Skeletal muscle satellite cell (primary cell): ENCODE measurements at regions not wholly inside any gene's neighbourhood (a gene's known extent, or its start where the extent isn't known, plus 50 kb on each side); places are given as distances from the start of the nearest gene placed in this dataset.

Experiments used
- H3K27me3 ChIP-seq: 2 replicates; pipeline ENCODE4 v1.7.0; 2013; ENCODE audit warnings: low read length; ENCODE audit not compliant: control insufficient read depth, insufficient read depth
- H3K36me3 ChIP-seq: 2 replicates; pipeline ENCODE4 v1.7.0; 2013; ENCODE audit warnings: mild to moderate bottlenecking, control low read depth, low read length; ENCODE audit not compliant: insufficient read depth
- H3K4me1 ChIP-seq: 2 replicates; pipeline ENCODE4 v1.7.0; 2013; ENCODE audit warnings: low read length; ENCODE audit not compliant: control insufficient read depth, insufficient read depth
- H3K4me2 ChIP-seq: 2 replicates; pipeline ENCODE4 v1.7.0; 2013; ENCODE audit warnings: mild to moderate bottlenecking, low read length
- H3K4me3 ChIP-seq: 2 replicates; pipeline ENCODE4 v1.7.0; 2013; ENCODE audit warnings: low read length
- H3K9ac ChIP-seq: 2 replicates; pipeline ENCODE4 v1.7.0; 2013; ENCODE audit warnings: mild to moderate bottlenecking, low read depth, low read length, moderate library complexity
- H3K9me3 ChIP-seq: replicated peaks from 2 replicates; pipeline ENCODE4 v1.7.0; 2013; ENCODE audit warnings: mild to moderate bottlenecking, control low read depth, low read length

- Histone ChIP-seq H3K9ac (no peak overlapping the region), H3K4me1 (peaks cover 5% of the 10 kb centered on the region), H3K27me3 (no peaks in the 10 kb centered on the region), H3K4me3 (no peak overlapping the region), H3K36me3 (no peaks in the 10 kb centered on the region), H3K9me3 (no peaks in the 10 kb centered on the region), H3K4me2 (no peak overlapping the region)
Measured at GRCh38 chr5:57711946-57712345, 229.3 kb upstream of the ACTBL2 start.

GRCh38 chr5:57711471-57711870 lies 228.9 kb upstream of the ACTBL2 start:
- no peak overlapping the region for H3K9ac ChIP-seq
- H3K36me3 ChIP-seq: no peaks in the 10 kb centered on the region
- H3K4me1 ChIP-seq: peaks cover 5% of the 10 kb centered on the region
- no peaks in the 10 kb centered on the region for H3K27me3 ChIP-seq
- no peak overlapping the region for H3K4me3 ChIP-seq
- H3K4me2 ChIP-seq: no peak overlapping the region
- H3K9me3 ChIP-seq: no peaks in the 10 kb centered on the region

DNA sequence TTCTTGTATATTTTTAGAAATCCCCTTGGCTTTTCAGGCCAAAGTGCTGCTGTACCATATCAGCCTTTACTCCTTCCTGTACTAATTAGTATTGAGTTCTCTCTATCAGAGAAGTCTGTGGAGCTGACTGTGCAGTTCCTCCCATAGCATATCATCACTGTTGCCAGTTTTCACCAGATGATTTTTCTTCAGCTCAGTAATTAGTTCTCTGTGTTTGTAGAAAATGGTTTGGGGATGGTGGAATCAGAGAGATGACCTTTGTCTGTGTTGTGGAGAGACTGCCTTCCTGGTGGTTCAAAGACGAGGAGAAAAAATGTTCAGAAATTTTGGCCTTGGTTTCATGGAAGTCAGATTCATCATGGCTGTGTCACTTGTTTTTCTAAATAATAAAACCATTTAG lies 227.5 kb upstream of the ACTBL2 start:
- H3K9ac ChIP-seq: no peak overlapping the region
- no peak overlapping the region for H3K4me3 ChIP-seq
- no peak overlapping the region for H3K4me2 ChIP-seq
- no peaks in the 10 kb centered on the region for H3K36me3 ChIP-seq
- H3K9me3 ChIP-seq: no peaks in the 10 kb centered on the region
- H3K27me3 ChIP-seq: no peaks in the 10 kb centered on the region
- peaks cover 5% of the 10 kb centered on the region for H3K4me1 ChIP-seq

DNA sequence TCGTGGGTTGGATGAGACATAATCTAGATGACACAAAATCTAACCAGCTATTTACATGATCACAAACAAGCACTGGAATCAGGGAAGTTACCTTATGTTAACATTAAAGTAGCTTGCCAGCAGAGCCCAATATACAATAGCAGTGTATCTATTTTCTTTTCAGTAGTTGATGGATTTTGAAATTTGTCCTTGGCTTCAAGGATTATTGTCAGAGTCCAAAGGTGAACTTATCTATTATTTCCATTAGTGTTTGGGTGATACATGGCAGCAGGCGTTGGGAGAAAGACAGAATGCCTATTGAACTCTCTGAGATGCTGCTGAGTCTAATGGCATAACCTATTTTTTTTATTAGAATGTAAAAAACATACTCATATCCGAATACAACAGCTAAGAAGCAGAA lies 223.2 kb upstream of the ACTBL2 start:
- Histone ChIP-seq H3K27me3 (no peaks in the 10 kb centered on the region), H3K9ac (no peak overlapping the region), H3K36me3 (no peaks in the 10 kb centered on the region), H3K4me2 (no peak overlapping the region), H3K4me1 (peaks cover 5% of the 10 kb centered on the region), H3K9me3 (no peaks in the 10 kb centered on the region), H3K4me3 (no peak overlapping the region)

- Histone ChIP-seq H3K4me1 (peaks cover 1% of the 10 kb centered on the region), H3K9me3 (no peaks in the 10 kb centered on the region), H3K36me3 (no peaks in the 10 kb centered on the region), H3K27me3 (no peaks in the 10 kb centered on the region), H3K4me3 (no peak overlapping the region), H3K9ac (no peak overlapping the region), H3K4me2 (no peak overlapping the region)
Measured at GRCh38 chr5:57703721-57704120, 221.1 kb upstream of the ACTBL2 start.

DNA sequence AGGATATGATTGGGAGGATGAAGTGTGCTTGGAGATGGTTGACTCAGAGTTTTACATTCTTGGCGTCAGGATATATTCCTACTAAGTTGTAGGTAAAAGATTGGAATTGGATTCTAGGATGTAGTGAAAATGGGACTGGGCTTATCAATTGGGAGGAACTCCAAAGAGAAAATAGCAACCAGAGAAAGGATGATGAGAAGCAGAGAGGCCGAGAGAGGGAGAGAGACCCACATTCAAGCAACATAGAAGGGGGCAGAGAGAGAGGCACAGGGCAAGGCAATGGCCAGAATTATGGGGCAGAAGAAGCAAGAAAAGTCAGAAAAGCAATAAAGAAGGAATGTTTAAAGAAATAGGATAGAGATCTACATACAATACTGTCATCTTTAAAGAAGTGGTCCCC lies 217.9 kb upstream of the ACTBL2 start:
- Histone ChIP-seq H3K4me2 (no peak overlapping the region), H3K9me3 (no peaks in the 10 kb centered on the region), H3K4me1 (peaks cover 9% of the 10 kb centered on the region), H3K36me3 (no peaks in the 10 kb centered on the region), H3K4me3 (no peak overlapping the region), H3K27me3 (no peaks in the 10 kb centered on the region), H3K9ac (no peak overlapping the region)

DNA sequence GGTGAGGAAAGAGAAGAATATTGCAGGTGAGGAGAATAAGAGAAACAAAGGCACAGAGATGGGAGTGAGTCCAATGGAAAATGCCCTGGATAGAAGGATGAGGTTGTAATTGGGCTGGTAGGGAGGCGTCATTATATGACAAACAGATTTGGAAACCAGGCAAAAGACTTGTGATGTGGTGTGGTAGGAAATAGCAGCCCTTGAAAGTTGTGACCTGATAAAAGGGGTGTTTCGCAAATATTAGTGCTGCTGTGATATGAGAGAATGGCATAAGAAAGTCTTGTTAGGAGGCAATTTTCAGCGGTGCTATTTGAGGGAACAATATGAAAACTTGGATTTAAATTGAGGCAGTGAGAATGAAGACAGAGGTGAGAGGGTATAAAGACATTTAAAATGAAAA lies 217.5 kb upstream of the ACTBL2 start:
- Histone ChIP-seq H3K27me3 (no peaks in the 10 kb centered on the region), H3K9ac (no peak overlapping the region), H3K4me2 (no peak overlapping the region), H3K9me3 (no peaks in the 10 kb centered on the region), H3K4me1 (peaks cover 9% of the 10 kb centered on the region), H3K36me3 (no peaks in the 10 kb centered on the region), H3K4me3 (no peak overlapping the region)

DNA sequence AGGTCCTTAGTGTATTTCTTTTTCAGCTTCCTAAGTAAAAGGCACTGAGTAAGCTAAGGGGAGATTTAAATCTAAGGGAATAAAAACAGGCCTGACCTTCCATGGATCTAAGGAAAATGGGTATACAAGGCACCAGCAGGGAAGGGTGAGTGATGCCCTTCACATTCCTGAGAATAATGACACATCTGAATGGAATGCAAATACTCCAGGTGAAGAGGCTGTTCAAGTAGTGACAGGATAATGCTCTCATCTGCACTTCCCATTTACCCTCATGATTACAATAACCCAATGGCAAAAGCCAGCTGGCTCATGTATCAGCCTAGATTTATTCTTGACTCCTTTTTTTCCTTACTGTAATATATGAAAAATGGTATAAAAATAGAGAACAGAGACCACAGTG lies 216.2 kb upstream of the ACTBL2 start:
- Histone ChIP-seq H3K4me2 (no peak overlapping the region), H3K4me3 (no peak overlapping the region), H3K36me3 (no peaks in the 10 kb centered on the region), H3K9ac (no peak overlapping the region), H3K9me3 (no peaks in the 10 kb centered on the region), H3K4me1 (peaks cover 14% of the 10 kb centered on the region), H3K27me3 (no peaks in the 10 kb centered on the region)

GRCh38 chr5:57698086-57698485 lies 215.5 kb upstream of the ACTBL2 start:
- no peaks in the 10 kb centered on the region for H3K9me3 ChIP-seq
- no peak overlapping the region for H3K4me2 ChIP-seq
- H3K9ac ChIP-seq: no peak overlapping the region
- no peaks in the 10 kb centered on the region for H3K36me3 ChIP-seq
- peaks cover 21% of the 10 kb centered on the region for H3K4me1 ChIP-seq
- H3K27me3 ChIP-seq: no peaks in the 10 kb centered on the region
- no peak overlapping the region for H3K4me3 ChIP-seq

- Histone ChIP-seq H3K9me3 (no peaks in the 10 kb centered on the region), H3K9ac (no peak overlapping the region), H3K27me3 (no peaks in the 10 kb centered on the region), H3K36me3 (no peaks in the 10 kb centered on the region), H3K4me2 (no peak overlapping the region), H3K4me3 (no peak overlapping the region), H3K4me1 (peaks cover 29% of the 10 kb centered on the region)
Measured at GRCh38 chr5:57696825-57697570, 214.4 kb upstream of the ACTBL2 start.

- H3K4me1 ChIP-seq: peaks cover 29% of the 10 kb centered on the region
- H3K36me3 ChIP-seq: no peaks in the 10 kb centered on the region
- no peaks in the 10 kb centered on the region for H3K27me3 ChIP-seq
- no peak overlapping the region for H3K9ac ChIP-seq
- H3K4me3 ChIP-seq: no peak overlapping the region
- no peaks in the 10 kb centered on the region for H3K9me3 ChIP-seq
- H3K4me2 ChIP-seq: no peak overlapping the region
Measured at GRCh38 chr5:57696389-57696769, 213.8 kb upstream of the ACTBL2 start.

- H3K4me3 ChIP-seq: no peak overlapping the region
Measured at GRCh38 chr5:57695706-57696388, 213.2 kb upstream of the ACTBL2 start.

More at GRCh38 chr5:57695706-57696388, 213.2 kb upstream of the ACTBL2 start:
- no peak overlapping the region for H3K9ac ChIP-seq
- H3K36me3 ChIP-seq: no peaks in the 10 kb centered on the region
- H3K4me1 ChIP-seq: peaks cover 29% of the 10 kb centered on the region
- no peaks in the 10 kb centered on the region for H3K9me3 ChIP-seq
- no peaks in the 10 kb centered on the region for H3K27me3 ChIP-seq
- H3K4me2 ChIP-seq: no peak overlapping the region
